Tibial nerve (tissue), 4 donors: ENCODE measurements at regions not wholly inside any gene's neighbourhood (a gene's known extent, or its start where the extent isn't known, plus 50 kb on each side); places are given as distances from the start of the nearest gene placed in this dataset.

Source experiments
- DNase-seq, 2 donors: peaks; one replicate each; pipeline ENCODE4 v3.0.0-alpha.2; 2019; ENCODE audit warnings: low spot score in 2 of 2
- H3K27ac ChIP-seq, 4 donors: fragments of 200-600 bp; sonication (generic) in 3 of 4; one replicate each; pipeline ENCODE4 v1.5.1; 2017 to 2019; ENCODE audit warnings: mild to moderate bottlenecking in 1 of 4
- H3K27me3 ChIP-seq, 2 donors: fragments of 200-600 bp; sonication (generic) in 1 of 2; one replicate each; pipeline versions ENCODE4 v1.5.1 to v1.6.0; 2017 to 2019
- H3K36me3 ChIP-seq, 3 donors: fragments of 200-600 bp; sonication (generic); one replicate each; pipeline ENCODE4 v1.5.1; 2018 to 2019
- H3K4me1 ChIP-seq, 4 donors: fragments of 200-600 bp; sonication (generic) in 3 of 4; one replicate each; pipeline ENCODE4 v1.5.1; 2017 to 2019
- H3K4me3 ChIP-seq, 4 donors: fragments of 200-600 bp; sonication (generic) in 3 of 4; one replicate each; pipeline ENCODE4 v1.5.1; 2017 to 2019; ENCODE audit warnings: mild to moderate bottlenecking in 1 of 4, moderate library complexity in 1 of 4
- H3K9me3 ChIP-seq, 4 donors: fragments of 200-600 bp; sonication (generic) in 3 of 4; one replicate each; pipeline ENCODE4 v1.5.1; 2017 to 2019
- EP300 ChIP-seq, 2 donors: sonication (generic); formaldehyde crosslinking; IDR thresholded peaks; one replicate each; pipeline ENCODE4 v1.6.1; 2017; ENCODE audit warnings: antibody characterized with exemption in 2 of 2, mild to moderate bottlenecking in 1 of 2
- POLR2A ChIP-seq, 2 donors: fragments of 450-650 bp; IDR thresholded peaks; one replicate each; pipeline ENCODE4 v1.6.1; 2017; ENCODE audit warnings: antibody characterized with exemption in 2 of 2, mild to moderate bottlenecking in 2 of 2, moderate library complexity in 2 of 2
- WGBS, 2 donors: methylation state at CpG; one replicate each; pipeline ENCODE4 v1.1.5; 2018; 5-methylcytosine and 5-hydroxymethylcytosine counted together
- TF ChIP-seq, protein P1 (sequence below), 5 experiments: fragments of 200-600 bp in 3 of 5; fragments of 450-650 bp in 2 of 5; sonication (generic) in 3 of 5; IDR thresholded peaks; one replicate each; pipeline ENCODE4 v1.5.1; 2016 to 2019; ENCODE audit warnings: antibody characterized with exemption in 5 of 5, mild to moderate bottlenecking in 3 of 5, moderate library complexity in 2 of 5

DNA sequence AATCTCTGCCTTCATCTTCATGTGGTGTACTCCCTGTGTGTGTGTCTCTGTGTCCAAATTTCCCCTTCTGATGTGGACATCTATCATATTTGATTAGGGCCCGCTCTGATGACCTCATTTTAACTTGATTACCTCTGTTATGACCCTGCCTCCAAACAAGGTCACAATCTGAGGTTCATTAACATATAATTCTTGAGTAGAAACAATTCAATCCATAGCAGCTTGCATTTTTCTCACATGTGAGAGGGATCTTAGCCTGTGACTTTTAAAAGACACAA lies 130.9 kb upstream of the RAB4A start:
- WGBS, 2 donors = 84 to 91% methylated on average over 1 of the region's 1 CpG

DNA sequence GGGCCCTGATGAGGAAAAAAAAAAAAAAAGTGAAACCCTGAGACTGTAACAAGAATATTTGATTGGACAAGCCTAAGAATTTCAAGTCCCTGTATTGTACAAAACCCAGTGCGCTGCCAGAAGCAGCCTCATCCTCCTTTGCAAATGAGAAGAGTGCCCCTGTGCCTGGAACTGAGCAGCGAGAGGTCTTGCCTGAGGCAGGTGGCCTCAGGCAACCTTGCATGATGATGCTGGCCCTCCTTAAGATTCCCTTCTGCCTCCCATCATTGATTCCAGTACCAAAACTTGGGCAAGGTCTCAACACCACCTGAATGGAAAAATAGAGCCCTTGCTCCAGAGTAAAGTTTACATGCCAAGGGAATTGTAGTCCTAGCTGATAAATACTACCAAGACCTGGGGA lies 129.6 kb upstream of the RAB4A start:
- no peaks in the 10 kb centered on the region for H3K4me1 ChIP-seq
- no peak for DNase-seq
- H3K9me3 ChIP-seq = no peaks in the 10 kb centered on the region
- H3K4me3 ChIP-seq = no peak overlapping the region
- no peaks in the 10 kb centered on the region for H3K27me3 ChIP-seq
- no peak overlapping the region for H3K27ac ChIP-seq
- no peaks in the 10 kb centered on the region for H3K36me3 ChIP-seq
- TF ChIP-seq EP300 (IDR thresholded peaks at IDR 0.05) = no peak
- TF ChIP-seq POLR2A (IDR thresholded peaks at IDR 0.05) = no peak
- TF ChIP-seq, protein P1, sequence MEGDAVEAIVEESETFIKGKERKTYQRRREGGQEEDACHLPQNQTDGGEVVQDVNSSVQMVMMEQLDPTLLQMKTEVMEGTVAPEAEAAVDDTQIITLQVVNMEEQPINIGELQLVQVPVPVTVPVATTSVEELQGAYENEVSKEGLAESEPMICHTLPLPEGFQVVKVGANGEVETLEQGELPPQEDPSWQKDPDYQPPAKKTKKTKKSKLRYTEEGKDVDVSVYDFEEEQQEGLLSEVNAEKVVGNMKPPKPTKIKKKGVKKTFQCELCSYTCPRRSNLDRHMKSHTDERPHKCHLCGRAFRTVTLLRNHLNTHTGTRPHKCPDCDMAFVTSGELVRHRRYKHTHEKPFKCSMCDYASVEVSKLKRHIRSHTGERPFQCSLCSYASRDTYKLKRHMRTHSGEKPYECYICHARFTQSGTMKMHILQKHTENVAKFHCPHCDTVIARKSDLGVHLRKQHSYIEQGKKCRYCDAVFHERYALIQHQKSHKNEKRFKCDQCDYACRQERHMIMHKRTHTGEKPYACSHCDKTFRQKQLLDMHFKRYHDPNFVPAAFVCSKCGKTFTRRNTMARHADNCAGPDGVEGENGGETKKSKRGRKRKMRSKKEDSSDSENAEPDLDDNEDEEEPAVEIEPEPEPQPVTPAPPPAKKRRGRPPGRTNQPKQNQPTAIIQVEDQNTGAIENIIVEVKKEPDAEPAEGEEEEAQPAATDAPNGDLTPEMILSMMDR (IDR thresholded peaks at IDR 0.05) = no peak
- WGBS, 2 donors = 87 to 98% methylated on average over 2 of the region's 2 CpGs

More for the DNA sequence above, 130.9 kb upstream of the RAB4A start:
- TF ChIP-seq, protein P1 (IDR thresholded peaks at IDR 0.05) = no peak
- TF ChIP-seq EP300 (IDR thresholded peaks at IDR 0.05) (no peak), POLR2A (IDR thresholded peaks at IDR 0.05) (no peak)
- Histone ChIP-seq H3K4me1 (no peaks in the 10 kb centered on the region), H3K36me3 (no peaks in the 10 kb centered on the region), H3K27ac (no peak overlapping the region), H3K4me3 (no peak overlapping the region), H3K9me3 (no peaks in the 10 kb centered on the region), H3K27me3 (no peaks in the 10 kb centered on the region)
- DNase-seq = no peak

DNA sequence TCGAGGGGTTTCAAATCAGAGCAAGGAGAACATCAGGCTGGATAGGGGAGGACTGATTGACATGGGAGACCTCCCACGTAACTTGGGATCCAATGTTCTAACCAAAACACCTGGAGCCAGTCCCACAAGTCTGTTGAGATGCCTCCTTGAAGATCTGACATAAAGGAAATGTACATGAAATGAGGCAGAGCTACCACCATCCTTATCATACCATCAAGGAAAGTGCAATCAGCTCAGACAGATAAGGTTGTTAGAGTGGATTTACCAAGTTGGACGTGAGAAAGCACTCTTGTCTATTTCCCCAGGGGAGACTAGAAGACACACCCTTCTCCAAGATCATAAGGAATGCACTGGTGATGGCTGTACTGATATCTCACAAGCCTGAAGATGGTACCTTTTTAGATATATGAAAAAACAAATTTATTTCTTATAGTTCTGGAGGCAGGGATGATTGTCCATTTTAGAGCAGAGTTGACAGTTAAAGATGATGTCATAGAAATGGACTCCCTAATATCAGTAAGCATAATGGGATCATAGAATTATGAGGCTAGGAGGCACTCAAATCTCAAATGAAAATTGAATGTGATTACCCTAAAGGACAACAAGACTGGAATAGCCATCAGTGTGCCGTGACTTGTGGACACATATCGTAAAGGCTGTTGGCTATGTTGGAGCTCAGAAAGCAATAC lies 129.1 kb upstream of the RAB4A start:
- no peaks in the 10 kb centered on the region for H3K9me3 ChIP-seq
- H3K4me3 ChIP-seq = no peak overlapping the region
- WGBS, 2 donors = 85 to 91% methylated on average over 5 of the region's 5 CpGs
- no peaks in the 10 kb centered on the region for H3K36me3 ChIP-seq
- no peaks in the 10 kb centered on the region for H3K4me1 ChIP-seq
- H3K27me3 ChIP-seq = no peaks in the 10 kb centered on the region
- DNase-seq = no peak
- TF ChIP-seq POLR2A (IDR thresholded peaks at IDR 0.05) = no peak
- TF ChIP-seq EP300 (IDR thresholded peaks at IDR 0.05) = no peak
- TF ChIP-seq, protein P1 (IDR thresholded peaks at IDR 0.05) = no peak
- H3K27ac ChIP-seq = no peak overlapping the region

DNA sequence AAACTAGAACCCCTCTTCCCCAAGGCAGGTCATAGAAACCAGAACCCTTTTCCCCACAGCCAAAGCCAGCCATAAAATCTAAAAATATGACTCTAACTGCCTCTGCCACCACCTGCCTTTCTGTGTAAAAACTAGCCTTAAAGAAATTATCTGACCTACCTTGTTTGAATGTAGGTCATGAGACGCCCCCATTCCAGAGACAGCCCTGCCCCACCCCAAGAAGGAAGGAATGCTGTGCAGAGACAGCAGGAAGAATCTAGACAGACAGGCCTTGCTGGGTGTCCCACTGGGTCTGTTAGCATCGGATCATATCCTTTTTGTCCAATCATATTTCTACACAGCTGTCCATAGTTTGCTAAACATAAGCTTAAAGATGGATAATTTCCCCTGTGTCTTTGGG lies 128.4 kb upstream of the RAB4A start:
- Histone ChIP-seq H3K9me3 (no peaks in the 10 kb centered on the region), H3K27me3 (no peaks in the 10 kb centered on the region), H3K4me1 (no peaks in the 10 kb centered on the region), H3K27ac (no peak overlapping the region), H3K36me3 (no peaks in the 10 kb centered on the region), H3K4me3 (no peak overlapping the region)
- DNase-seq = no peak
- TF ChIP-seq POLR2A (IDR thresholded peaks at IDR 0.05) (no peak), EP300 (IDR thresholded peaks at IDR 0.05) (no peak)
- TF ChIP-seq, protein P1 (IDR thresholded peaks at IDR 0.05) = no peak
- 85 to 88% methylated on average over 2 of the region's 2 CpGs for WGBS, 2 donors

DNA sequence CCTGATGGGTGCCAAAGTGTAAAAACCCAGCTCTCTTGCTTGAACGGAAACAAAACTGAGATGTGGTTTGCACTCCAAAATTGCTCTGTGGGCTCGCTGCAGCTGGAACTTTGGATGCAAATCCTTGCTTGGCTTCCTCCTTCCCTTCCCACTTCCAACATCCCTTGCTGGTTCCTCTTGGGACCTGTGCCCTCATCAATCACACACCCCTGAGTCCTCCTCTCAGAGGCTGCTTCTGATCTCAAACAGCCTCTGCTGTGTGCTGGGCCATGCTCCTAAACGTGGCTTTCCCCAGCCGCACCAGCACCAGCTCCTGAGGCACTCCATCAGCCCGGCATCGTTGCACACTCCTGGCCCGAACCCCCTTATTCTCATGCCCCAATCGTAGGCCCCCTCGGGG lies 124.3 kb upstream of the RAB4A start:
- TF ChIP-seq, protein P1 (IDR thresholded peaks at IDR 0.05) = no peak
- TF ChIP-seq POLR2A (IDR thresholded peaks at IDR 0.05) (no peak), EP300 (IDR thresholded peaks at IDR 0.05) (no peak)
- H3K9me3 ChIP-seq = no peaks in the 10 kb centered on the region
- H3K4me3 ChIP-seq = no peak overlapping the region
- 59 to 62% methylated on average over 9 of the region's 9 CpGs for WGBS, 2 donors
- H3K4me1 ChIP-seq = peaks cover 0 to 5% (median 0%) of the 10 kb centered on the region in 4 donors
- H3K36me3 ChIP-seq = no peaks in the 10 kb centered on the region
- no peak for DNase-seq
- no peak overlapping the region for H3K27ac ChIP-seq
- H3K27me3 ChIP-seq = no peaks in the 10 kb centered on the region
